Natural killer cell (primary cell): ENCODE measurements at regions not wholly inside any gene's neighbourhood (a gene's known extent, or its start where the extent isn't known, plus 50 kb on each side); places are given as distances from the start of the nearest gene placed in this dataset.

Experiments used
- ATAC-seq, 3 donors: fragments of 150-1000 bp in 2 of 3; fragments of 200-7000 bp in 1 of 3; cut with Tn5 transposase; 1 replicate in 1 of 3; 2 replicates in 2 of 3; pipeline ENCODE4 v1.10.0; 2021; ENCODE audit warnings: mild to moderate bottlenecking in 2 of 3, moderate library complexity in 2 of 3
- DNase-seq, 2 donors: peaks; one replicate each; pipeline versions ENCODE4 v3.0.0 to v3.0.0-alpha.2; 2013 to 2021; ENCODE audit warnings: mixed read lengths in 1 of 2
- H3K27ac ChIP-seq: one replicate; pipeline ENCODE4 v1.5.1; 2013; ENCODE audit warnings: mild to moderate bottlenecking, low read length
- H3K27me3 ChIP-seq: one replicate; pipeline ENCODE4 v1.6.1; 2013; ENCODE audit warnings: low read length; ENCODE audit not compliant: control insufficient read depth, insufficient read depth
- H3K36me3 ChIP-seq: one replicate; pipeline ENCODE4 v1.6.1; 2013; ENCODE audit warnings: low read length; ENCODE audit not compliant: control insufficient read depth, insufficient read depth
- H3K4me1 ChIP-seq: one replicate; pipeline ENCODE4 v1.6.1; 2013; ENCODE audit warnings: low read length; ENCODE audit not compliant: control insufficient read depth, insufficient read depth
- H3K4me3 ChIP-seq: one replicate; pipeline ENCODE4 v1.5.1; 2013; ENCODE audit warnings: low read length
- H3K9me3 ChIP-seq: one replicate; pipeline ENCODE4 v1.6.1; 2013; ENCODE audit warnings: low read length; ENCODE audit not compliant: control insufficient read depth, insufficient read depth
- H3K27ac Mint-ChIP-seq, 2 donors: one replicate each; pipeline ENCODE4 v1.8.0; 2022; ENCODE audit warnings: mild to moderate bottlenecking in 2 of 2, mixed read lengths in 2 of 2, moderate library complexity in 1 of 2
- H3K27me3 Mint-ChIP-seq, 2 donors: one replicate each; pipeline ENCODE4 v1.8.0; 2022; ENCODE audit warnings: low read depth in 2 of 2, mixed read lengths in 2 of 2
- H3K36me3 Mint-ChIP-seq: one replicate; pipeline ENCODE4 v1.8.0; 2022; ENCODE audit warnings: mixed read lengths
- H3K4me1 Mint-ChIP-seq, 2 donors: one replicate each; pipeline ENCODE4 v1.8.0; 2022; ENCODE audit warnings: mixed read lengths in 2 of 2
- H3K4me3 Mint-ChIP-seq: one replicate; pipeline ENCODE4 v1.8.0; 2022; ENCODE audit warnings: mild to moderate bottlenecking, moderate library complexity, mixed read lengths
- H3K9me3 Mint-ChIP-seq, 2 donors: one replicate each; pipeline ENCODE4 v1.8.0; 2022; ENCODE audit warnings: mixed read lengths in 2 of 2
- CTCF ChIP-seq: fragments of 200-600 bp; IDR thresholded peaks from one replicate; pipeline ENCODE4 v1.8.0; 2022; ENCODE audit warnings: antibody characterized with exemption
- WGBS: methylation state at CpG from one replicate; pipeline ENCODE4 v1.1.7; 2013; ENCODE audit warnings: missing lambda C conversion rate; ENCODE audit not compliant: insufficient coverage; 5-methylcytosine and 5-hydroxymethylcytosine counted together
- intact Hi-C: fragments of 100-400 bp; cut with micrococcal nuclease; formaldehyde crosslinking; loops from one replicate; pipeline ENCODE4 v1.14.2; 2022

- H3K36me3 ChIP-seq = no peaks in the 10 kb centered on the region
- ATAC-seq (no peak), DNase-seq (no peak)
- no peaks in the 10 kb centered on the region for H3K9me3 ChIP-seq
- no peak for TF ChIP-seq CTCF
- H3K4me1 ChIP-seq = peaks cover 10% of the 10 kb centered on the region
- Mint-ChIP-seq H3K27ac (no peak overlapping the region), H3K4me3 (no peak overlapping the region), H3K4me1 (peaks cover 16% of the 10 kb centered on the region in 2 donors), H3K27me3 (peaks cover 26 to 27% of the 10 kb centered on the region in 2 donors), H3K9me3 (no peaks in the 10 kb centered on the region), H3K36me3 (no peaks in the 10 kb centered on the region)
- no peaks in the 10 kb centered on the region for H3K27me3 ChIP-seq
- H3K4me3 ChIP-seq = no peak overlapping the region
- no peak overlapping the region for H3K27ac ChIP-seq
- intact Hi-C loops = no loop called here
Measured at GRCh38 chr1:25079048-25079447, 149.0 kb upstream of the RUNX3 start.

GRCh38 chr1:25074351-25075227, 144.5 kb upstream of the RUNX3 start:
- no peak for TF ChIP-seq CTCF
- Mint-ChIP-seq H3K36me3 (no peaks in the 10 kb centered on the region), H3K27me3 (peaks cover 27 to 43% of the 10 kb centered on the region in 2 donors), H3K4me1 (no peaks in the 10 kb centered on the region), H3K4me3 (no peak overlapping the region), H3K27ac (no peak overlapping the region), H3K9me3 (no peaks in the 10 kb centered on the region)
- ATAC-seq (no peak), DNase-seq (no peak)
- H3K36me3 ChIP-seq = no peaks in the 10 kb centered on the region
- no peaks in the 10 kb centered on the region for H3K9me3 ChIP-seq
- H3K27ac ChIP-seq = no peak overlapping the region
- no peak overlapping the region for H3K4me3 ChIP-seq
- intact Hi-C loops = no loop called here
- WGBS = 91% methylated on average over 13 of the region's 13 CpGs
- H3K4me1 ChIP-seq = peaks cover 6% of the 10 kb centered on the region
- no peaks in the 10 kb centered on the region for H3K27me3 ChIP-seq

DNA sequence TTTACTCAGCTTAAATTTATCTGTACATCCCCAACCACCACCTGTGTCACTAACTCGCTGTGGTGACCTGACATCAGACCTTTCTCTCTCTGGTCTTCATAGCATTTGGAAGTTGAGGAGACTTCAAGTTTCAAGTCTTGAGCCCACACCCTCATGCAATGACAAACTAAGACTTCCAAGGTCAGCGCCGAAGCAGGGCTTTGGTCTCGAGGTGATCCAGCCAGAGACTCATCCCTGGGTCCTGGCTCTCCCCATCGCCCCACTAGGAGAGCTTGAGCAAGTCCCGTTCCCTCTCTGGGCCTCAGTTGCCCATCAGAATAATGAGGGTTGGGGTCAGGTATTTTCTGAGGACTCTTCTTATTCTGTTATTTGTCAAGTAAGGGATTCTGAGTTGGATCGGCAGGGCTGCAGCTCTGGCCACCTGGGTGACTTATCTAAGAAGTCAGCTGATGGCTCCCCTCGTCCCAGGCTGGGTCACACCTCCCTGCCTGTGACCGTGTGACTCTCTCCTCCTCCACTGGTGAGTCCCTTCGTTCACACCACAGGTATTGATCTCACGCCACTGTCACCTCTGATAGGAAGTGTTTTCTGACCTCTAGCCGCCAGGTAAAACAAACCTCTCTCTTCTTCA, 143.7 kb upstream of the RUNX3 start:
- H3K4me1 ChIP-seq = peaks cover 11% of the 10 kb centered on the region
- WGBS = 84% methylated on average over 12 of the region's 12 CpGs
- H3K27ac ChIP-seq = no peak overlapping the region
- TF ChIP-seq CTCF = no peak
- H3K27ac Mint-ChIP-seq = no peak overlapping the region
- ATAC-seq (no peak), DNase-seq (no peak)
- no peak overlapping the region for H3K4me3 ChIP-seq
- H3K4me3 Mint-ChIP-seq = no peak overlapping the region
- H3K27me3 Mint-ChIP-seq = peaks cover 27 to 44% of the 10 kb centered on the region in 2 donors
- no peaks in the 10 kb centered on the region for H3K4me1 Mint-ChIP-seq
- intact Hi-C loops = no loop called here
- no peaks in the 10 kb centered on the region for H3K36me3 ChIP-seq
- no peaks in the 10 kb centered on the region for H3K36me3 Mint-ChIP-seq
- no peaks in the 10 kb centered on the region for H3K9me3 Mint-ChIP-seq
- no peaks in the 10 kb centered on the region for H3K9me3 ChIP-seq
- H3K27me3 ChIP-seq = no peaks in the 10 kb centered on the region
